ENCODE measurements at regions not wholly inside any gene's neighbourhood (a gene's known extent, or its start where the extent isn't known, plus 50 kb on each side); places are given as distances from the start of the nearest gene placed in this dataset.

DNA sequence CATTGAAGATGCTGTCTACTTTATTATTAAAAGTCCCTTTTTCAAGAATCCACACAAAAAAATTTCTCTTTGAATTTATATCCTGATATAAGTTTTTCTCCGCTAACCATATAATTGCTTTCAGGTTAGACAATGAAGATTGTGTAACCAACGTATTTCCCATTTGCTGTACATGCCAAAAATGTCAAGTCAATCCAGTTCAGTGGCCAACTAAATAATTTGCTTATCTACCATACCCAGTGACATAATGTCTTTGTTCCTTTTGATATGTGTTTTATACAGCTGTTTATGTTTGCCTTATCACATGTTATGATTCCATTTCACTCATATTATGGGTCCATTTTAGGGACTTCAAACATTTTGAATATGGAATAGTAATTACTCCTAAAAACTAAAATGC is 349.9 kb downstream of the EFNA5 start:
- no peaks in the 10 kb centered on the region for H3K9me3 ChIP-seq
- TF ChIP-seq, protein P1, sequence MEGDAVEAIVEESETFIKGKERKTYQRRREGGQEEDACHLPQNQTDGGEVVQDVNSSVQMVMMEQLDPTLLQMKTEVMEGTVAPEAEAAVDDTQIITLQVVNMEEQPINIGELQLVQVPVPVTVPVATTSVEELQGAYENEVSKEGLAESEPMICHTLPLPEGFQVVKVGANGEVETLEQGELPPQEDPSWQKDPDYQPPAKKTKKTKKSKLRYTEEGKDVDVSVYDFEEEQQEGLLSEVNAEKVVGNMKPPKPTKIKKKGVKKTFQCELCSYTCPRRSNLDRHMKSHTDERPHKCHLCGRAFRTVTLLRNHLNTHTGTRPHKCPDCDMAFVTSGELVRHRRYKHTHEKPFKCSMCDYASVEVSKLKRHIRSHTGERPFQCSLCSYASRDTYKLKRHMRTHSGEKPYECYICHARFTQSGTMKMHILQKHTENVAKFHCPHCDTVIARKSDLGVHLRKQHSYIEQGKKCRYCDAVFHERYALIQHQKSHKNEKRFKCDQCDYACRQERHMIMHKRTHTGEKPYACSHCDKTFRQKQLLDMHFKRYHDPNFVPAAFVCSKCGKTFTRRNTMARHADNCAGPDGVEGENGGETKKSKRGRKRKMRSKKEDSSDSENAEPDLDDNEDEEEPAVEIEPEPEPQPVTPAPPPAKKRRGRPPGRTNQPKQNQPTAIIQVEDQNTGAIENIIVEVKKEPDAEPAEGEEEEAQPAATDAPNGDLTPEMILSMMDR (IDR thresholded peaks at IDR 0.05): no peak
- H3K27me3 ChIP-seq: no peaks in the 10 kb centered on the region
- no peak for DNase-seq (ENCODE audit: low spot score)
- H3K36me3 ChIP-seq: no peaks in the 10 kb centered on the region
- no peak overlapping the region for H3K27ac ChIP-seq
- no peaks in the 10 kb centered on the region for H3K4me1 ChIP-seq
- H3K4me3 ChIP-seq: no peak overlapping the region

DNA sequence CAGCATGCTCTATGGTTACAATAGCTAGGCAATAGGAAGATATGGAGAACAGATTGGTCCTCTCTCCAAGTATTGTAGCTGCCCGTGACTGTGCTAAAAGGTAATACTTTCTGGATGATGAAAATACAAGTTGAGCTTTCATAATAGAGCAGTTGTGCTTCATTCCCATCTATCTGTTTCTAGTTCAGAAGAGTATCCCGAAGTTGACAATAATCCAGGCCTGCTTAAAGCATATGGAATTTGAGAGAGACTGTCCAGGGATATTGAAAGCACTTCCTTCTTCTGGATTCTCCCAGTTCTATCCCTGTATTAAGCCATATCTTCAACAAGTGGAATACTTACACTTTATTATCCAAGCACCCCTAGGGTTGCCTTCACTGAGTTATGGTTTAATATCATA is 350.4 kb downstream of the EFNA5 start:
- TF ChIP-seq, protein P1 (IDR thresholded peaks at IDR 0.05): no peak
- Histone ChIP-seq H3K36me3 (no peaks in the 10 kb centered on the region), H3K4me3 (no peak overlapping the region), H3K27ac (no peak overlapping the region), H3K4me1 (no peaks in the 10 kb centered on the region), H3K9me3 (no peaks in the 10 kb centered on the region), H3K27me3 (no peaks in the 10 kb centered on the region)
- DNase-seq (ENCODE audit: low spot score): no peak

DNA sequence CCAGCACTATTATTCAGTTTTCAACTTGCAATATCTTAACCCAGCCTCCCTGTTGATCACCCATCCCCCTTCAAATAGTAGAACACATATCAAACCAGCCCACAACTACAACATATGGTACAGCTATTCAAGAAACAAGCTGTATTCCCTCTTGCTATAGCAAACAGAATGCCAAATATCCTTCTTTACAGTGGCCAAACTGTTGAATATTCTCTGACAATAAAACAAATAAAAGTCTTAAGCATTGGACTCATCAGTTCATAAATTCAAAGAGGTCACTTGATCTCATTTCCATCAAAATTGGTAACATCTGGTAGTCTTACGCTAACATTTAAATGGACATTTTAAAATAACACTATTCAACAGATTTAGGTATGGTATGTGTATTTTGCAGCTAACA is 350.8 kb downstream of the EFNA5 start:
- H3K36me3 ChIP-seq: no peaks in the 10 kb centered on the region
- no peaks in the 10 kb centered on the region for H3K27me3 ChIP-seq
- H3K4me3 ChIP-seq: no peak overlapping the region
- no peaks in the 10 kb centered on the region for H3K9me3 ChIP-seq
- no peak overlapping the region for H3K27ac ChIP-seq
- no peaks in the 10 kb centered on the region for H3K4me1 ChIP-seq
- TF ChIP-seq, protein P1 (IDR thresholded peaks at IDR 0.05): no peak
- DNase-seq (ENCODE audit: low spot score): no peak

DNA sequence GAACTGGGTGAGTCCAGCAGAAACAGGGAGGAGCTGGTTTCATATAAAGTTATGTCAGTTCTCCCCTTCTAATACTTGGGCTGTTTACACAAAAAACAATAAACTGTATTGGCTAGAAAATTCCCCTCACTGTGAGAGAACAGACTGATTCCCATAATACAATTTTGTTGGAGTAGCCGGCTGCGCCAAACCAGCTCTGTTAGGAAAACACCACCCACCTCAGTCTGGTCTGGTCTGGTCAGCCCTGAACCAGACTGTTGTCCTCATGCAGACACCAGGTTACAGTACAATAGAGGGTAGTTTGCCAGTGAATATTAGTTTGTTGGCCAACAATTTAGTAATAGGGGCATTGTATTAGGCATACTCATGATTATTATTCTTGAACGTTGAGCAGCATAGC is 356.4 kb downstream of the EFNA5 start:
- Histone ChIP-seq H3K4me3 (no peak overlapping the region), H3K9me3 (no peaks in the 10 kb centered on the region), H3K4me1 (peaks cover 0 to 5% of the 10 kb centered on the region in 2 donors), H3K27ac (no peak overlapping the region), H3K36me3 (no peaks in the 10 kb centered on the region), H3K27me3 (no peaks in the 10 kb centered on the region)
- TF ChIP-seq, protein P1 (IDR thresholded peaks at IDR 0.05): no peak
- no peak for DNase-seq (ENCODE audit: low spot score)

DNA sequence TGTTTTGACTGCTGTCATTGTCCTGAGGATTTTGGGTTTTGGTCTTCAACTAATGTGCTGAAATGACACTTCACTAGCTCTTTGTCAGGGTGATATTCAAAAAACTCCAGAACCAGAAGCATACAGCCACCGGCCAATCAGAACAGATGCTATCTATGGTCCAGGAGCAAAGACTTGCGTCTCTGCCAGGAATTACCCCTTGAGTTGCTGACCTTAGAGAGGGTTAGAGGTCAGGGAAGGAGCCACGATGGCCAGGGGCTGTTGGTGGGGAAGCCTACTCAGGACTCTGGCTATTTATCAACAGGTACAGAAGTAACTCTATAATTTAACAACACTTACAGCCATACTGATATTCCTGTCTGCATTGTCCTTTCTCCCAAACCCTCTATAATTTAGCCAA is 356.8 kb downstream of the EFNA5 start:
- DNase-seq (ENCODE audit: low spot score): no peak
- Histone ChIP-seq H3K4me3 (no peak overlapping the region), H3K27me3 (no peaks in the 10 kb centered on the region), H3K36me3 (no peaks in the 10 kb centered on the region), H3K4me1 (peaks cover 0 to 5% of the 10 kb centered on the region in 2 donors), H3K9me3 (no peaks in the 10 kb centered on the region), H3K27ac (no peak overlapping the region)
- TF ChIP-seq, protein P1 (IDR thresholded peaks at IDR 0.05): no peak

DNA sequence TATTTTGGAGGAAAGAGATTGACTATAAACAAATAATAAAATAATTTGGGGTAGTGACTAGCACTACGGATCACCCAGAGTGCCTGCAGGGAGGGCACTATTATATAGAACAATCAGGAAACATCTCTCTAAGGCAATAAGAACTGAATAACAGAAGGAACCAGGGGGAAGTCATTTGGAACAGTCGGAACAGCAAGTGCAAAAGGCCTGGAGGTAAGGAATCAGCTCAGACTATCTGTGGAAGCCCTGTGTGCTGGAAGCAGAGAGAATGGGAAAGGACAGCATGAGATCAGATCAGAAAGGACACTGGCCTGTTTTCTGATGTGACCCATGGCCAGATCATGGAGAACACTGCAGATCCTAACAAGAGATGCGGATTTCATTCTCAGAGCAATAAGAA is 357.6 kb downstream of the EFNA5 start:
- Histone ChIP-seq H3K27ac (no peak overlapping the region), H3K4me3 (no peak overlapping the region), H3K36me3 (no peaks in the 10 kb centered on the region), H3K4me1 (peaks cover 0 to 5% of the 10 kb centered on the region in 2 donors), H3K27me3 (no peaks in the 10 kb centered on the region), H3K9me3 (no peaks in the 10 kb centered on the region)
- no peak for DNase-seq (ENCODE audit: low spot score)
- TF ChIP-seq, protein P1 (IDR thresholded peaks at IDR 0.05): no peak
